ENCODE measurements at regions not wholly inside any gene's neighbourhood (a gene's known extent, or its start where the extent isn't known, plus 50 kb on each side); places are given as distances from the start of the nearest gene placed in this dataset.

DNA sequence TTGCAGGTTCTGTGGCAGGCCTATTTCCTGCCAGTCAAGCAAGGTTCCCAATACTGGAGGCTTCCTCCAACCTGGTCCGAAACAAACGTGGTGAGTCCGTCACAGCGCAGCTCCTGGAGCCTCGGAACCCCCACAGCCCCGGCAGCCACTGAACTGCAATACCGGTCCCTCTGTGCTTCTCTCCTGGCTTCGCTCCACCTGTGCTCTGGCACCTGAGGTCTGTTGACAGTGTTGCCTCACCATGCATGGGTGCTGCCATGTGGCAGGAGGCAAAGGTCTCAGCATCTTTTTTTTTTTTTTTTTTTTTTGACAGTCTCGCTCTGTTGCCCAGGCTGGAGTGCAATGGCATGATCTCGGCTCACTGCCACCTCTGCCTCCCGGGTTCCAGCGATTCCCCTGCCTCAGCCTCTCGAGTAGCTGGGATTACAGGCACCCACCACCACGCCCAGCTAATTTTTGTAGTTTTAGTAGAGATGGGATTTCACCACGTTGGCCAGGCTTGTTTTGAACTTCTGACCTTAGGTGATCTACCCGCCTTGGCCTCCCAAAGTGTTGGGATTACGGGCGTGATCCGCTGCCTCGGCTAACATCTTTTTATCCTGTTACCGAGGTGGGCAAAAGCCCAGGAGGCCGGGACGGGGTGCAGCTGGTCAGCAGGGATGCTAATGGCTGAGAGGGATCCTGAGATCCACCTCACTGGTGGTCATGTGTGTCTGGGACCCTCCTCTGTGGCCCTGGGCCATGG is 57.1 kb upstream of the RNU6ATAC start:
- BruUV-seq (replicated peaks), result no TSS peak
- Histone ChIP-seq H3K36me3 (ENCODE audit: control insufficient read depth in 2 of 2, insufficient read depth in 2 of 2, low read length in 1 of 2) (no peaks in the 10 kb centered on the region), H4K20me1 (ENCODE audit: control insufficient read depth, insufficient read depth) (no peaks in the 10 kb centered on the region), H3K4me3 (no peak overlapping the region), H3K9ac (ENCODE audit: control insufficient read depth, insufficient read depth, low read length) (no peak overlapping the region), H3K9me3 (replicated peaks; ENCODE audit: control insufficient read depth, insufficient read depth, low read length) (no peaks in the 10 kb centered on the region), H3K4me1 (ENCODE audit: control insufficient read depth, insufficient read depth, low read length) (no peaks in the 10 kb centered on the region), H3K27me3 (replicated peaks in 1 of 2; ENCODE audit: control insufficient read depth in 2 of 2, insufficient read depth in 2 of 2, low read length in 1 of 2) (no peaks in the 10 kb centered on the region; a peak in 2 of 4 replicates), H3K4me2 (ENCODE audit: control insufficient read depth, insufficient read depth) (no peak overlapping the region), H3K79me2 (ENCODE audit: control insufficient read depth, insufficient read depth, low read length) (no peaks in the 10 kb centered on the region), H3K27ac (ENCODE audit: control insufficient read depth, insufficient read depth) (no peak overlapping the region), H2AFZ (ENCODE audit: control insufficient read depth, low read depth, low read length) (no peak overlapping the region)
- CTCF ChIA-PET, result interaction anchor here (0.8 kb wide), 1 partner anchor 40 kb away, joined by 3 read pairs; no protein-coding TSS in a partner anchor
- 38% methylated on average over 22 of the region's 23 CpGs for WGBS (ENCODE audit: insufficient coverage, insufficient replicate concordance, low lambda C conversion rate, missing lambda C conversion rate)
- POLR2A ChIA-PET, result no interaction called here
- in situ Hi-C loops (cut with MboI) (no loop called here), intact Hi-C loops (cut with micrococcal nuclease; ENCODE audit: unreplicated experiment) (no loop called here)
- RAD21 ChIA-PET (ENCODE audit: unreplicated experiment), result no interaction called here
- SMC1A ChIA-PET (ENCODE audit: uncharacterized antibody, unreplicated experiment), result no interaction called here
- no peak for FAIRE-seq
- TF ChIP-seq RCOR1 (conservative IDR thresholded peaks at IDR 0.05; ENCODE audit: low read depth, low read length) (no peak), SMARCA5 (IDR thresholded peaks at IDR 0.05) (no peak), YBX1 (IDR thresholded peaks at IDR 0.05) (no peak), KLF5 (IDR thresholded peaks at IDR 0.05; ENCODE audit: partially characterized antibody) (no peak), DPF2 (IDR thresholded peaks at IDR 0.05) (no peak), MEF2A (IDR thresholded peaks at IDR 0.05; ENCODE audit: insufficient read depth, low read depth, low read length) (no peak), POLR2AphosphoS2 (IDR thresholded peaks at IDR 0.05; ENCODE audit: low read depth, low read length) (no peak), FOS (IDR thresholded peaks at IDR 0.05; ENCODE audit: borderline replicate concordance, extremely low read depth, insufficient read length) (no peak)
- TF ChIP-seq, protein P1, sequence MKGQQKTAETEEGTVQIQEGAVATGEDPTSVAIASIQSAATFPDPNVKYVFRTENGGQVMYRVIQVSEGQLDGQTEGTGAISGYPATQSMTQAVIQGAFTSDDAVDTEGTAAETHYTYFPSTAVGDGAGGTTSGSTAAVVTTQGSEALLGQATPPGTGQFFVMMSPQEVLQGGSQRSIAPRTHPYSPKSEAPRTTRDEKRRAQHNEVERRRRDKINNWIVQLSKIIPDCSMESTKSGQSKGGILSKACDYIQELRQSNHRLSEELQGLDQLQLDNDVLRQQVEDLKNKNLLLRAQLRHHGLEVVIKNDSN (IDR thresholded peaks at IDR 0.05; ENCODE audit: borderline replicate concordance, extremely low read length, insufficient read depth, low read depth, low read length), result no peak
- TF ChIP-seq, protein P2, sequence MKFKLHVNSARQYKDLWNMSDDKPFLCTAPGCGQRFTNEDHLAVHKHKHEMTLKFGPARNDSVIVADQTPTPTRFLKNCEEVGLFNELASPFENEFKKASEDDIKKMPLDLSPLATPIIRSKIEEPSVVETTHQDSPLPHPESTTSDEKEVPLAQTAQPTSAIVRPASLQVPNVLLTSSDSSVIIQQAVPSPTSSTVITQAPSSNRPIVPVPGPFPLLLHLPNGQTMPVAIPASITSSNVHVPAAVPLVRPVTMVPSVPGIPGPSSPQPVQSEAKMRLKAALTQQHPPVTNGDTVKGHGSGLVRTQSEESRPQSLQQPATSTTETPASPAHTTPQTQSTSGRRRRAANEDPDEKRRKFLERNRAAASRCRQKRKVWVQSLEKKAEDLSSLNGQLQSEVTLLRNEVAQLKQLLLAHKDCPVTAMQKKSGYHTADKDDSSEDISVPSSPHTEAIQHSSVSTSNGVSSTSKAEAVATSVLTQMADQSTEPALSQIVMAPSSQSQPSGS (IDR thresholded peaks at IDR 0.05; ENCODE audit: low read length), result no peak
- TF ChIP-seq, protein P3, sequence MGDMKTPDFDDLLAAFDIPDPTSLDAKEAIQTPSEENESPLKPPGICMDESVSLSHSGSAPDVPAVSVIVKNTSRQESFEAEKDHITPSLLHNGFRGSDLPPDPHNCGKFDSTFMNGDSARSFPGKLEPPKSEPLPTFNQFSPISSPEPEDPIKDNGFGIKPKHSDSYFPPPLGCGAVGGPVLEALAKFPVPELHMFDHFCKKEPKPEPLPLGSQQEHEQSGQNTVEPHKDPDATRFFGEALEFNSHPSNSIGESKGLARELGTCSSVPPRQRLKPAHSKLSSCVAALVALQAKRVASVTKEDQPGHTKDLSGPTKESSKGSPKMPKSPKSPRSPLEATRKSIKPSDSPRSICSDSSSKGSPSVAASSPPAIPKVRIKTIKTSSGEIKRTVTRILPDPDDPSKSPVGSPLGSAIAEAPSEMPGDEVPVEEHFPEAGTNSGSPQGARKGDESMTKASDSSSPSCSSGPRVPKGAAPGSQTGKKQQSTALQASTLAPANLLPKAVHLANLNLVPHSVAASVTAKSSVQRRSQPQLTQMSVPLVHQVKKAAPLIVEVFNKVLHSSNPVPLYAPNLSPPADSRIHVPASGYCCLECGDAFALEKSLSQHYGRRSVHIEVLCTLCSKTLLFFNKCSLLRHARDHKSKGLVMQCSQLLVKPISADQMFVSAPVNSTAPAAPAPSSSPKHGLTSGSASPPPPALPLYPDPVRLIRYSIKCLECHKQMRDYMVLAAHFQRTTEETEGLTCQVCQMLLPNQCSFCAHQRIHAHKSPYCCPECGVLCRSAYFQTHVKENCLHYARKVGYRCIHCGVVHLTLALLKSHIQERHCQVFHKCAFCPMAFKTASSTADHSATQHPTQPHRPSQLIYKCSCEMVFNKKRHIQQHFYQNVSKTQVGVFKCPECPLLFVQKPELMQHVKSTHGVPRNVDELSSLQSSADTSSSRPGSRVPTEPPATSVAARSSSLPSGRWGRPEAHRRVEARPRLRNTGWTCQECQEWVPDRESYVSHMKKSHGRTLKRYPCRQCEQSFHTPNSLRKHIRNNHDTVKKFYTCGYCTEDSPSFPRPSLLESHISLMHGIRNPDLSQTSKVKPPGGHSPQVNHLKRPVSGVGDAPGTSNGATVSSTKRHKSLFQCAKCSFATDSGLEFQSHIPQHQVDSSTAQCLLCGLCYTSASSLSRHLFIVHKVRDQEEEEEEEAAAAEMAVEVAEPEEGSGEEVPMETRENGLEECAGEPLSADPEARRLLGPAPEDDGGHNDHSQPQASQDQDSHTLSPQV (IDR thresholded peaks at IDR 0.05), result no peak
- DNase-seq (ENCODE audit: low read depth, low spot score), result no peak
- ATAC-seq, result no peak

Measured in GM12878 (cell line).